Neuron (in vitro differentiated cells): ENCODE measurements at regions not wholly inside any gene's neighbourhood (a gene's known extent, or its start where the extent isn't known, plus 50 kb on each side); places are given as distances from the start of the nearest gene placed in this dataset.

Experiments
- H2AFZ ChIP-seq: one replicate; pipeline ENCODE4 v1.6.1; 2013; ENCODE audit warnings: low read depth, mild to moderate bottlenecking, inconsistent platforms, low read length, moderate library complexity
- H3K27me3 ChIP-seq: one replicate; pipeline ENCODE4 v1.6.1; 2013; ENCODE audit warnings: low read length; ENCODE audit not compliant: insufficient read depth
- H3K36me3 ChIP-seq: one replicate; pipeline ENCODE4 v1.6.1; 2013; ENCODE audit warnings: low read length; ENCODE audit not compliant: insufficient read depth
- H3K4me1 ChIP-seq: one replicate; pipeline ENCODE4 v1.6.1; 2013; ENCODE audit warnings: low read length; ENCODE audit not compliant: insufficient read depth
- H3K4me3 ChIP-seq: 2 replicates; pipeline ENCODE4 v1.5.1; 2013; ENCODE audit warnings: mild to moderate bottlenecking, low read length, moderate library complexity
- H3K9me3 ChIP-seq: one replicate; pipeline ENCODE4 v1.6.1; 2013; ENCODE audit warnings: low read length

- H3K36me3 ChIP-seq: no peaks in the 10 kb centered on the region
Measured at GRCh38 chr9:82563094-82563493, 499.8 kb downstream of the RASEF start.

GRCh38 chr9:82563841-82564240 lies 499.1 kb downstream of the RASEF start:
- H3K27me3 ChIP-seq: no peaks in the 10 kb centered on the region
- H3K9me3 ChIP-seq: no peaks in the 10 kb centered on the region
- H3K4me1 ChIP-seq: peaks cover 6% of the 10 kb centered on the region
- H3K36me3 ChIP-seq: no peaks in the 10 kb centered on the region
- H2AFZ ChIP-seq: no peak overlapping the region
- H3K4me3 ChIP-seq: no peak overlapping the region

More at GRCh38 chr9:82563094-82563493, 499.8 kb downstream of the RASEF start:
- peaks cover 6% of the 10 kb centered on the region for H3K4me1 ChIP-seq
- no peaks in the 10 kb centered on the region for H3K27me3 ChIP-seq
- H3K9me3 ChIP-seq: no peaks in the 10 kb centered on the region
- no peak overlapping the region for H3K4me3 ChIP-seq
- no peak overlapping the region for H2AFZ ChIP-seq

GRCh38 chr9:82565188-82565969 lies 497.6 kb downstream of the RASEF start:
- H3K4me3 ChIP-seq: no peak overlapping the region
- H3K27me3 ChIP-seq: no peaks in the 10 kb centered on the region
- no peaks in the 10 kb centered on the region for H3K36me3 ChIP-seq
- no peaks in the 10 kb centered on the region for H3K9me3 ChIP-seq
- peaks cover 6% of the 10 kb centered on the region for H3K4me1 ChIP-seq
- no peak overlapping the region for H2AFZ ChIP-seq

GRCh38 chr9:82567953-82568352 lies 495.0 kb downstream of the RASEF start:
- no peak overlapping the region for H2AFZ ChIP-seq
- no peaks in the 10 kb centered on the region for H3K9me3 ChIP-seq
- H3K4me3 ChIP-seq: no peak overlapping the region
- no peaks in the 10 kb centered on the region for H3K27me3 ChIP-seq
- peaks cover 6% of the 10 kb centered on the region for H3K4me1 ChIP-seq
- H3K36me3 ChIP-seq: no peaks in the 10 kb centered on the region

GRCh38 chr9:82570226-82570625 lies 492.7 kb downstream of the RASEF start:
- peaks cover 4% of the 10 kb centered on the region for H3K4me1 ChIP-seq
- H2AFZ ChIP-seq: no peak overlapping the region
- H3K4me3 ChIP-seq: no peak overlapping the region
- no peaks in the 10 kb centered on the region for H3K36me3 ChIP-seq
- no peaks in the 10 kb centered on the region for H3K9me3 ChIP-seq
- no peaks in the 10 kb centered on the region for H3K27me3 ChIP-seq

GRCh38 chr9:82571540-82571939 lies 491.4 kb downstream of the RASEF start:
- Histone ChIP-seq H3K9me3 (no peaks in the 10 kb centered on the region), H3K4me3 (no peak overlapping the region), H3K27me3 (no peaks in the 10 kb centered on the region), H2AFZ (no peak overlapping the region), H3K4me1 (no peaks in the 10 kb centered on the region), H3K36me3 (no peaks in the 10 kb centered on the region)

- Histone ChIP-seq H3K9me3 (no peaks in the 10 kb centered on the region), H2AFZ (no peak overlapping the region), H3K4me3 (no peak overlapping the region), H3K27me3 (no peaks in the 10 kb centered on the region), H3K36me3 (no peaks in the 10 kb centered on the region), H3K4me1 (no peaks in the 10 kb centered on the region)
Measured at GRCh38 chr9:82572146-82572545, 490.8 kb downstream of the RASEF start.

- H3K4me1 ChIP-seq: no peaks in the 10 kb centered on the region
- no peak overlapping the region for H2AFZ ChIP-seq
- no peak overlapping the region for H3K4me3 ChIP-seq
- H3K27me3 ChIP-seq: no peaks in the 10 kb centered on the region
- no peaks in the 10 kb centered on the region for H3K9me3 ChIP-seq
- no peaks in the 10 kb centered on the region for H3K36me3 ChIP-seq
Measured at GRCh38 chr9:82574911-82575310, 488.0 kb downstream of the RASEF start.

- Histone ChIP-seq H3K9me3 (no peaks in the 10 kb centered on the region), H3K27me3 (no peaks in the 10 kb centered on the region), H3K36me3 (no peaks in the 10 kb centered on the region), H3K4me3 (no peak overlapping the region), H3K4me1 (no peaks in the 10 kb centered on the region), H2AFZ (no peak overlapping the region)
Measured at GRCh38 chr9:82580921-82581320, 482.0 kb downstream of the RASEF start.

GRCh38 chr9:82581516-82581915 lies 481.4 kb downstream of the RASEF start:
- H3K9me3 ChIP-seq: no peaks in the 10 kb centered on the region
- no peak overlapping the region for H2AFZ ChIP-seq
- no peaks in the 10 kb centered on the region for H3K27me3 ChIP-seq
- no peaks in the 10 kb centered on the region for H3K4me1 ChIP-seq
- no peaks in the 10 kb centered on the region for H3K36me3 ChIP-seq
- no peak overlapping the region for H3K4me3 ChIP-seq

GRCh38 chr9:82581935-82582334 lies 481.0 kb downstream of the RASEF start:
- Histone ChIP-seq H3K36me3 (no peaks in the 10 kb centered on the region), H3K4me3 (no peak overlapping the region), H2AFZ (no peak overlapping the region), H3K9me3 (no peaks in the 10 kb centered on the region), H3K4me1 (no peaks in the 10 kb centered on the region), H3K27me3 (no peaks in the 10 kb centered on the region)

- no peaks in the 10 kb centered on the region for H3K27me3 ChIP-seq
- no peaks in the 10 kb centered on the region for H3K9me3 ChIP-seq
- H2AFZ ChIP-seq: no peak overlapping the region
- H3K4me3 ChIP-seq: no peak overlapping the region
- no peaks in the 10 kb centered on the region for H3K36me3 ChIP-seq
- no peaks in the 10 kb centered on the region for H3K4me1 ChIP-seq
Measured at GRCh38 chr9:82582693-82583092, 480.2 kb downstream of the RASEF start.

GRCh38 chr9:82583524-82583923 lies 479.4 kb downstream of the RASEF start:
- H3K4me1 ChIP-seq: no peaks in the 10 kb centered on the region

GRCh38 chr9:82584349-82584863 lies 478.5 kb downstream of the RASEF start:
- Histone ChIP-seq H3K4me3 (no peak overlapping the region), H3K36me3 (no peaks in the 10 kb centered on the region), H2AFZ (no peak overlapping the region), H3K4me1 (no peaks in the 10 kb centered on the region), H3K9me3 (no peaks in the 10 kb centered on the region), H3K27me3 (no peaks in the 10 kb centered on the region)

More at GRCh38 chr9:82583524-82583923, 479.4 kb downstream of the RASEF start:
- Histone ChIP-seq H2AFZ (no peak overlapping the region), H3K4me3 (no peak overlapping the region), H3K27me3 (no peaks in the 10 kb centered on the region), H3K36me3 (no peaks in the 10 kb centered on the region), H3K9me3 (no peaks in the 10 kb centered on the region)
